HCT116 (cell line): ENCODE measurements at regions not wholly inside any gene's neighbourhood (a gene's known extent, or its start where the extent isn't known, plus 50 kb on each side); places are given as distances from the start of the nearest gene placed in this dataset.

Experiments used
- ATAC-seq: fragments of 200-7000 bp; cut with Tn5 transposase; 2 replicates; pipeline ENCODE4 v1.9.1; 2020; ENCODE audit warnings: mild to moderate bottlenecking, moderate library complexity
- BruUV-seq: library from RNA; stranded (reverse); fragments of 400-500 nt; replicated peaks from 2 replicates; lab custom pipeline; 2021; lab: Mats Ljungman, UMichigan
- CTCF ChIA-PET: fragments of 300-600 bp; sonication (Branson Sonifier 250); formaldehyde crosslinking; loops from one replicate; lab custom pipeline; 2021; ENCODE audit warnings: antibody characterized with exemption; lab: Charles Lee
- POLR2A ChIA-PET: fragments of 300-600, 350-600 bp; sonication (Branson Sonifier 250); formaldehyde crosslinking; loops from one replicate; lab custom pipeline; 2021; ENCODE audit warnings: antibody characterized with exemption; lab: Charles Lee
- RAD21 ChIA-PET, 2 experiments: fragments of 300-600 bp; sonication (Branson Sonifier 250); formaldehyde crosslinking; loops; one replicate each; lab custom pipeline; 2023; ENCODE audit warnings: low total read pairs in 2 of 2; ENCODE audit not compliant: uncharacterized antibody in 2 of 2, unreplicated experiment in 2 of 2, low non-redundant PET in 1 of 2; lab: Charles Lee
- DNase-seq: peaks from one replicate; pipeline ENCODE4 v3.0.0-alpha.2; 2010; ENCODE audit warnings: low read depth, low spot score
- H2AFZ ChIP-seq: fragments of 200-600 bp; shearing (Covaris generic), sonication (generic); 2 replicates; pipeline ENCODE4 v1.6.1; 2017; ENCODE audit warnings: low read depth, mixed run types, mixed read lengths, antibody characterized with exemption, low read length; ENCODE audit not compliant: poor library complexity, severe bottlenecking
- H3K27ac ChIP-seq: 2 replicates; pipeline ENCODE4 v1.5.1; 2012; ENCODE audit warnings: low read depth, low read length
- H3K27me3 ChIP-seq: fragments of 200-600 bp; sonication (generic); 2 replicates; pipeline ENCODE4 v1.6.1; 2016; ENCODE audit warnings: mixed run types, low read length, mixed read lengths; ENCODE audit not compliant: insufficient read depth
- H3K36me3 ChIP-seq, 2 experiments: fragments of 200-500 bp in 1 of 2; fragments of 200-600 bp in 1 of 2; sonication (Bioruptor generic) in 1 of 2; sonication (generic) in 1 of 2; 2 replicates each; pipeline versions ENCODE4 v1.5.1 to v1.6.1; 2014 to 2016; ENCODE audit warnings: low read length in 2 of 2, inconsistent platforms in 1 of 2, mixed read lengths in 1 of 2, mixed run types in 1 of 2; ENCODE audit not compliant: insufficient read depth in 2 of 2, control insufficient read depth in 1 of 2
- H3K4me1 ChIP-seq, 2 experiments: fragments of 200-600 bp in 1 of 2; sonication (generic) in 1 of 2; 2 replicates each; pipeline versions ENCODE4 v1.5.1 to v1.6.1; 2012 to 2017; ENCODE audit warnings: low read length in 2 of 2, inconsistent platforms in 1 of 2, mild to moderate bottlenecking in 1 of 2, mixed read lengths in 1 of 2, mixed run types in 1 of 2, moderate library complexity in 1 of 2; ENCODE audit not compliant: insufficient read depth in 2 of 2, control insufficient read depth in 1 of 2
- H3K4me2 ChIP-seq: fragments of 200-600 bp; sonication (generic); 2 replicates; pipeline ENCODE4 v1.6.1; 2017; ENCODE audit warnings: mixed run types, low read length, mixed read lengths
- H3K4me3 ChIP-seq, 2 experiments: fragments of 200-600 bp in 1 of 2; sonication (generic) in 1 of 2; replicated peaks in 1 of 2; 2 replicates each; pipeline ENCODE4 v1.5.1; 2011 to 2016; ENCODE audit warnings: low read length in 2 of 2, control low read depth in 1 of 2, low read depth in 1 of 2, mild to moderate bottlenecking in 1 of 2, mixed read lengths in 1 of 2, mixed run types in 1 of 2
- H3K79me2 ChIP-seq: fragments of 200-600 bp; sonication (generic); 2 replicates; pipeline ENCODE4 v1.6.1; 2017; ENCODE audit warnings: mild to moderate bottlenecking, mixed run types, low read length, moderate library complexity, mixed read lengths; ENCODE audit not compliant: insufficient read depth
- H3K9ac ChIP-seq: fragments of 200-600 bp; sonication (generic); 2 replicates; pipeline ENCODE4 v1.6.1; 2016; ENCODE audit warnings: low read length, mixed read lengths
- H3K9me2 ChIP-seq: fragments of 200-600 bp; sonication (generic), shearing (Covaris generic); 2 replicates; pipeline ENCODE4 v1.6.1; 2017; ENCODE audit warnings: mixed run types, mild to moderate bottlenecking, moderate library complexity; ENCODE audit not compliant: insufficient read depth
- H3K9me3 ChIP-seq, 2 experiments: fragments of 200-500 bp in 1 of 2; fragments of 200-600 bp in 1 of 2; sonication (Bioruptor generic) in 1 of 2; sonication (generic) in 1 of 2; 2 replicates each; pipeline ENCODE4 v1.6.1; 2014 to 2017; ENCODE audit warnings: low read length in 2 of 2, mixed read lengths in 2 of 2, inconsistent platforms in 1 of 2, low read depth in 1 of 2, mild to moderate bottlenecking in 1 of 2, mixed run types in 1 of 2, moderate library complexity in 1 of 2; ENCODE audit not compliant: control insufficient read depth in 1 of 2, insufficient read depth in 1 of 2
- H4K20me1 ChIP-seq: fragments of 200-600 bp; sonication (generic), shearing (Covaris generic); 2 replicates; pipeline ENCODE4 v1.6.1; 2017; ENCODE audit warnings: mixed run types, mild to moderate bottlenecking, moderate library complexity; ENCODE audit not compliant: insufficient read depth
- ATF3 ChIP-seq: IDR thresholded peaks from 2 replicates; pipeline ENCODE4 v1.6.1; 2012
- CBX3 ChIP-seq: IDR thresholded peaks from 2 replicates; pipeline ENCODE4 v1.6.1; 2012; ENCODE audit warnings: low read depth
- CEBPB ChIP-seq: IDR thresholded peaks from 2 replicates; pipeline ENCODE4 v1.6.1; 2012; ENCODE audit warnings: low read depth
- CTCF ChIP-seq, 3 experiments: fragments of 200-600 bp in 1 of 3; sonication (generic) in 1 of 3; IDR thresholded peaks in 2 of 3; conservative IDR thresholded peaks in 1 of 3; 2 replicates each; pipeline ENCODE4 v1.5.1; 2012 to 2017; ENCODE audit warnings: low read depth in 2 of 3, low read length in 2 of 3, antibody characterized with exemption in 1 of 3, borderline replicate concordance in 1 of 3, control low read depth in 1 of 3, mild to moderate bottlenecking in 1 of 3, mixed read lengths in 1 of 3, mixed run types in 1 of 3, moderate library complexity in 1 of 3; ENCODE audit not compliant: insufficient read depth in 1 of 3
- EGR1 ChIP-seq: IDR thresholded peaks from 2 replicates; pipeline ENCODE4 v1.6.1; 2012; ENCODE audit warnings: low read depth
- ELF1 ChIP-seq: IDR thresholded peaks from 2 replicates; pipeline ENCODE4 v1.6.1; 2012; ENCODE audit warnings: low read depth, borderline replicate concordance
- EZH2phosphoT487 ChIP-seq: fragments of 200-600 bp; IDR thresholded peaks from 2 replicates; pipeline ENCODE4 v1.6.1; 2018; ENCODE audit warnings: antibody characterized with exemption, borderline replicate concordance
- JUND ChIP-seq: IDR thresholded peaks from 2 replicates; pipeline ENCODE4 v1.6.1; 2012
- MAX ChIP-seq: IDR thresholded peaks from 2 replicates; pipeline ENCODE4 v1.6.1; 2012
- POLR2A ChIP-seq: IDR thresholded peaks from 2 replicates; pipeline ENCODE4 v1.7.0; 2011; ENCODE audit warnings: borderline replicate concordance; ENCODE audit not compliant: insufficient read depth, insufficient read length; ENCODE audit errors: extremely low read depth
- POLR2AphosphoS5 ChIP-seq: IDR thresholded peaks from 2 replicates; pipeline ENCODE4 v1.6.1; 2011; ENCODE audit warnings: mild to moderate bottlenecking, low read depth, low read length, moderate library complexity
- RAD21 ChIP-seq: IDR thresholded peaks from 2 replicates; pipeline ENCODE4 v1.6.1; 2012; ENCODE audit warnings: low read depth, mild to moderate bottlenecking
- REST ChIP-seq: IDR thresholded peaks from 2 replicates; pipeline ENCODE4 v1.6.1; 2012; ENCODE audit warnings: low read depth
- SIN3A ChIP-seq: IDR thresholded peaks from 2 replicates; pipeline ENCODE4 v1.6.1; 2012; ENCODE audit warnings: low read depth
- SP1 ChIP-seq: IDR thresholded peaks from 2 replicates; pipeline ENCODE4 v1.6.1; 2012; ENCODE audit warnings: low read depth
- TCF7L2 ChIP-seq: IDR thresholded peaks from 2 replicates; pipeline ENCODE4 v1.7.0; 2011; ENCODE audit warnings: borderline replicate concordance, inconsistent platforms; ENCODE audit not compliant: insufficient read depth, insufficient read length; ENCODE audit errors: extremely low read depth
- ZFX ChIP-seq: fragments of 450-650 bp; IDR thresholded peaks from 2 replicates; pipeline ENCODE4 v1.6.1; 2017
- ZNF274 ChIP-seq: fragments of 200-500 bp; sonication (Bioruptor generic); IDR thresholded peaks from 2 replicates; pipeline ENCODE4 v1.6.1; 2014; ENCODE audit warnings: mild to moderate bottlenecking, low read depth, low read length, inconsistent platforms
- intact Hi-C: fragments of 100-400 bp; cut with micrococcal nuclease; formaldehyde crosslinking; loops from 2 replicates; pipeline ENCODE4 v1.10.0; 2022

GRCh38 chr12:63326260-63326659 lies 175.3 kb upstream of the AVPR1A start:
- Histone ChIP-seq H3K27ac (no peak overlapping the region), H3K9me3 (no peaks in the 10 kb centered on the region), H3K79me2 (no peaks in the 10 kb centered on the region), H3K9me2 (no peaks in the 10 kb centered on the region), H3K4me2 (no peak overlapping the region), H2AFZ (no peak overlapping the region), H3K4me3 (no peak overlapping the region), H3K27me3 (no peaks in the 10 kb centered on the region), H3K4me1 (no peaks in the 10 kb centered on the region), H3K9ac (no peak overlapping the region), H4K20me1 (no peaks in the 10 kb centered on the region), H3K36me3 (no peaks in the 10 kb centered on the region)
- ATAC-seq, result no peak
- TF ChIP-seq JUND, result no peak
- TF ChIP-seq REST, result no peak
- TF ChIP-seq POLR2A, result no peak
- TF ChIP-seq POLR2AphosphoS5, result no peak
- no peak for TF ChIP-seq RAD21
- TF ChIP-seq ATF3, result no peak
- no peak for TF ChIP-seq CTCF (IDR thresholded peaks at IDR 0.05 in 2 of 3, conservative IDR thresholded peaks at IDR 0.05 in 1 of 3; ENCODE audit: borderline replicate concordance in 1 of 3, insufficient read depth in 1 of 3, low read depth in 2 of 3, low read length in 2 of 3)
- no peak for TF ChIP-seq TCF7L2
- TF ChIP-seq SIN3A, result no peak
- no peak for TF ChIP-seq CBX3
- TF ChIP-seq ZNF274, result no peak
- TF ChIP-seq ELF1, result no peak
- no peak for TF ChIP-seq MAX
- no peak for TF ChIP-seq EZH2phosphoT487
- no peak for TF ChIP-seq CEBPB
- no peak for TF ChIP-seq EGR1
- no peak for TF ChIP-seq SP1
- no peak for TF ChIP-seq ZFX
- ChIA-PET POLR2A (no interaction called here), CTCF (no interaction called here), RAD21 (no interaction called here)
- no TSS peak for BruUV-seq
- intact Hi-C loops, result no loop called here
- no peak for DNase-seq
